GM11168 (cell line): ENCODE measurements at regions not wholly inside any gene's neighbourhood (a gene's known extent, or its start where the extent isn't known, plus 50 kb on each side); places are given as distances from the start of the nearest gene placed in this dataset.
"Not testable (repeated sequence)": the region's sequence is repeated elsewhere in the genome, so short reads cannot be mapped to it uniquely, and the experiment has no call there.

ENCODE experiments used
- in situ Hi-C: fragments of 300-500 bp; cut with MboI; formaldehyde crosslinking; loops from one replicate; pipeline ENCODE4 v1.12.0; 2022; ENCODE audit warnings: low sequenced_read_pairs; ENCODE audit not compliant: unreplicated experiment

- in situ Hi-C loops = no loop called here
These were observed 130.3 kb upstream of the SLC13A1 start for GRCh38 chr7:123329988-123330643.

DNA sequence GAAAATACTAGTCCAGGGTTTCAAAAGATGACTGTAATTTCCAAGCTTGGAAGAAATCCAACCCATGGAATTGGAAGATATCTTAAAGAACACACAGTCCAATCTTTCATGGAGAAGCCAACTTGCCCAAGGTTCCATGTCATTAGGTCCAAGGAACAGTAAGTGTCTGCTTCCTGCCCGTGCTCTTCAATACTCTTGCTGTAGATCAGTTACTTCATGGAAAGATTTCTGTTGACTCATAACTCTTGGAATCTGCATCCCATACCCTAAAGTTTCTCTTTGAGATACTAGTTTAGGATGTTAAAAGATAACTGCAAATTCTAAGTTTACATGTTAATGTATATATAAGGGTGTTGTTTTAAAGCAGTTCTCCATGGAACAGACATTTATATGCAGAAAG lies 127.9 kb upstream of the SLC13A1 start:
- in situ Hi-C loops = no loop called here

GRCh38 chr7:123324283-123324682 lies 124.5 kb upstream of the SLC13A1 start:
- in situ Hi-C loops = no loop called here

- in situ Hi-C loops = no loop called here
These were observed 123.9 kb upstream of the SLC13A1 start for GRCh38 chr7:123323689-123324088.

- in situ Hi-C loops = not testable (repeated sequence)
These were observed 121.8 kb upstream of the SLC13A1 start for GRCh38 chr7:123321578-123321977.

GRCh38 chr7:123319911-123320310 lies 120.1 kb upstream of the SLC13A1 start:
- in situ Hi-C loops = no loop called here

- in situ Hi-C loops = no loop called here
These were observed 115.1 kb upstream of the SLC13A1 start for GRCh38 chr7:123314886-123315285.

DNA sequence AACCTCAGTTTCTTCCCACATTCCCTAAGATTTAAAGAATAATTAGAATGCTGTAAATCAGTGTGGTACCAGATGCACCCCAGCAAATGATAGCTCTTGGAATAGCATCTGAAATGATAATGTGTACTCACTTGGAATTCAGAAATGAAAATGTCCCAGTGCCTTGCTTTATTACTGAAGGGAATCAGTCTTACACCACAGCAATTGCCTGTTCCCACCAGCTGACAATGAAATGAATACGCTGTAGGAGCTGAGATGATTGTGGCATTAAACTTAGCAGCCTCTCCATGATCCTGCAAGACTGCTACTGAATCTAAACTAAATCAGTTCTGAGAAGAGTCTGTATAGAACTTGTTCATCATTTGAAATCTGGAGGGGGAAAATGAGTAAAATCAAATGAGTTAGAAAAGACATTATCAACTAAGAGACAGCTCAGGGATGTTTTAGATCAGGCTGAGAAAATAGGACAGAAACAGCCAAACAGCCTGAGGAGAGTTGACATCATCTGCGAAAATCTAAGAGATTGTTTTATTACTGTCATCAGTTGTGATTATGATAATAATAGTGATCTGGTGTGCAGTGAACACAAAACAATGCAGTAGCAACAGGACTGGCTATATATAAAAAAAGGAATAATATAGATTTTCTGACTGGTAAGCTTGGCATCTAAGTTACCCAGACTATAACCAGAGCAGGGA lies 108.6 kb upstream of the SLC13A1 start:
- in situ Hi-C loops = no loop called here

GRCh38 chr7:123305840-123306375 lies 106.1 kb upstream of the SLC13A1 start:
- in situ Hi-C loops = no loop called here

GRCh38 chr7:123303926-123304325 lies 104.2 kb upstream of the SLC13A1 start:
- in situ Hi-C loops = no loop called here

- in situ Hi-C loops = no loop called here
These were observed 97.2 kb upstream of the SLC13A1 start for GRCh38 chr7:123296965-123297364.

DNA sequence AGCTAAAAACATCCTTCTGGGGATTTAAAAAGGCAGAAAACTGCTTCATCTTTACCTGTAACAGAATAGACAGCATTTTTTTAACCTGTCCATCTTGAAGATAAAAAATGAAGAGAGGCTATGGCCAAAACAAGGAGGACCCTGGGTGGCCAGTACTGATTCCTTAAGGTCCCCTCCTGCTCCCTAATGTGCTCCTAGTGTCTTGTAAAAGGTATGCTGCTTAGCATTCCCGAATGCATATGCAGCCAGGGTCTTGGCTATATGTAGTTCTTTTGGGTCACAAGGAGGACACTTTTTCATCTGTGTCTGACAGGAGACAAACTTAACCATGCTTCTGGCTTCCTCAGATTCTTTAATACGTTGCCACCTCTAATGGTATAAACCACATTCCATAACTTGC lies 93.9 kb upstream of the SLC13A1 start:
- in situ Hi-C loops = no loop called here

- in situ Hi-C loops = no loop called here
These were observed 92.5 kb upstream of the SLC13A1 start for GRCh38 chr7:123292227-123292626.

GRCh38 chr7:123289200-123289599 lies 89.4 kb upstream of the SLC13A1 start:
- in situ Hi-C loops = no loop called here

- in situ Hi-C loops = no loop called here
These were observed 85.4 kb upstream of the SLC13A1 start for GRCh38 chr7:123285076-123285700.

- in situ Hi-C loops = no loop called here
These were observed 83.6 kb upstream of the SLC13A1 start for GRCh38 chr7:123283373-123283772.

DNA sequence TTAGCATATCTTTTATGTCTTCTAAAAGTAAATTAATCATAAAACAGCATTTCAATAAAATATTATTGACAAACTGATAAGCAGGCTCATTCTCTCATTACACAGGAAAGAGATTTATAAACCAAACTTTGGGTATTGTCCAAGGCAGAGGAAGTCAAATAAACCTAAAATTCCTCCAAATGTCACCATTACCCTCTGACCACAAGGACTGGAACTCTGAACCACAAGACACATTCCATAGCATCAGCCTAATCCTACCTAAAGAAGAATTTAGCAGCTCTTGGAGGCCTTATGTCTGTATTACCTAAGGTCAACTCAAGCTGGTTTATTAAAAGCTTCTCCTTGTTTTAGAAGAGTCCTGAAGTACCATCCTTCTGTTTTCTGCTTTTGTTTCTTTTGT lies 82.4 kb upstream of the SLC13A1 start:
- in situ Hi-C loops = no loop called here

DNA sequence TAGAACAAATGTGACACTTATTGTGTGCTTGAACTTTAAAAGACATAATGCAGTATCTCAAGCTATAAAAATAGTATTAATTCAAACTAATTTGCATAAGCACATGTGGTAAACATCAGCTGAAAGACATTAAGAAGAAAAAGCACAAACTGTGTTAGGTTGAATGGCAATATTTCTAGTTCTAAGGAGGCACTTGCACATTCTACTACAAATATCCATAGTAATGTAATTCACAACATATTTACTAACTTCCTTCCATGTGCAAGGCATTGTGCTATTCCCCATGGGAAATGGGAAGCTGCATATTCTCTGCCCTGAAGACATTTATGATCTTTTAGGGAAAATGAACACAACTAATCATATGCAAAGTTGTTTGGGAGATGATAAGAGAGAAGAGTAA lies 80.2 kb upstream of the SLC13A1 start:
- in situ Hi-C loops = no loop called here

- in situ Hi-C loops = no loop called here
These were observed 75.4 kb upstream of the SLC13A1 start for GRCh38 chr7:123275036-123275753.

GRCh38 chr7:123273185-123273584 lies 73.4 kb upstream of the SLC13A1 start:
- in situ Hi-C loops = no loop called here

DNA sequence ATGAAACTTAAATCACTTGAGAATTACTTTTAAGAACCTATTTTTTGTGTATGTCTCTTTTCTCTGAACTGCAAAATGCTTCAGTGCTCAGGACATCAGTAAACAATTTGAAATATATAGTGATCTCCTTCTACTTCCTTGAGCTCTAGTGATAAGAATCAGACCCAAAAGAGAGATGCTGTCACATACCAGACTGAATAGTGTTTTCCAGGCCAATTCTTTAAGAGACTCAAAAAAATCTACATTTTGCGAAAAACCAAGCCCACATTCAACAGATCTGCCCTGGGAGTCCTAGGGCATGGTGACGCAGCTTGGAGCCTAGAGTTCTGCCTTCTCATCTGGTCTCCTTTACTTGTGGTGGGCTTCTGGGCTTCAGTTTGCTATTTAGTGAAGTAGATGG lies 72.1 kb upstream of the SLC13A1 start:
- in situ Hi-C loops = no loop called here
